SK-N-SH treated with all-trans-retinoic acid at 6 μM for 48 hours (cell line): ENCODE measurements at regions not wholly inside any gene's neighbourhood (a gene's known extent, or its start where the extent isn't known, plus 50 kb on each side); places are given as distances from the start of the nearest gene placed in this dataset.

ENCODE experiments used
- ARNTL ChIP-seq: fragments of 450-650 bp; formaldehyde crosslinking; IDR thresholded peaks from 2 replicates; pipeline ENCODE4 v1.5.0; 2020; ENCODE audit warnings: low read depth, mild to moderate bottlenecking, moderate library complexity, borderline replicate concordance
- RARB ChIP-seq: fragments of 250-450 bp; sonication (Bioruptor Pico); IDR thresholded peaks from 2 replicates; pipeline ENCODE4 v1.8.0; 2021; ENCODE audit warnings: mild to moderate bottlenecking, moderate library complexity
- SNAI2 ChIP-seq: fragments of 250-450 bp; sonication (Bioruptor Pico); IDR thresholded peaks from 2 replicates; pipeline ENCODE4 v1.5.0; 2020; ENCODE audit warnings: mild to moderate bottlenecking, moderate library complexity
- ZFP3 ChIP-seq: fragments of 250-450 bp; sonication (Bioruptor Pico); IDR thresholded peaks from 2 replicates; pipeline ENCODE4 v1.5.0; 2020; ENCODE audit warnings: mild to moderate bottlenecking, moderate library complexity
- ZNF8 ChIP-seq: fragments of 450-650 bp; formaldehyde crosslinking; IDR thresholded peaks from 2 replicates; pipeline ENCODE4 v1.5.0; 2020; ENCODE audit warnings: mild to moderate bottlenecking, moderate library complexity
- TF ChIP-seq, protein P1 (sequence below): fragments of 250-450 bp; sonication (Bioruptor Pico); IDR thresholded peaks from 2 replicates; pipeline ENCODE4 v1.8.0; 2020; ENCODE audit warnings: mild to moderate bottlenecking, moderate library complexity, borderline replicate concordance
- TF ChIP-seq, protein P2 (sequence below): fragments of 250-450 bp; sonication (Bioruptor Pico); IDR thresholded peaks from 2 replicates; pipeline ENCODE4 v1.5.0; 2020; ENCODE audit warnings: mild to moderate bottlenecking, moderate library complexity
- TF ChIP-seq, protein P3 (sequence below): fragments of 250-450 bp; sonication (Bioruptor Pico); IDR thresholded peaks from 2 replicates; pipeline ENCODE4 v1.5.1; 2021; ENCODE audit warnings: mild to moderate bottlenecking, moderate library complexity

DNA sequence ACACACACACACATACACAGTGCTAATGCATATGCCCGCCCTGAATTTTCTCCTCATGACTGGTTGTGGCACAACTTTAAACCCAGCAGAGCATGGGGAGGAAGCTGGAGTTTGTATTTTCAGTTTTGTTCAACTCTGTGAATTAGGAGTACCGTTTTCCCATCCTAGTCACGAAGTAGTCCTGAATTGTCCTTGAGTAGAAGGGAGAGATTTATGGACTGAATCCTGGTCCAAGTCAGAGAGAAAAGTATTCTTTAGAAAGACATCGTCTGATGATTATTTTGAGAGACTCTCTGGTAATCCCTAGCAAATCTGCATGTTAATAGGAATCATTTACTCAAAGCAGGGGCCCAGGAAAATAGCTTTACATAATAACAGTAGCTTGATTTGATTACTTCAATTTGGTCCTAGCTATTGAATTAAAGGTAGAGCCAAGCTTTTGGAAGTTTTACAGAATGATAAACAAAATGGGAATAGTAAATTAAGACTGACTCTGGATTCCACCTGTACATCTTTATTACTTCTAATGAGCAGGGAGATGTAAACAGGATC, 60.5 kb upstream of the OLIG2 start:
- TF ChIP-seq ARNTL (CRISPR knock-in tag) (no peak), ZFP3 (CRISPR knock-in tag) (no peak), RARB (CRISPR knock-in tag) (no peak), ZNF8 (CRISPR knock-in tag) (no peak), SNAI2 (CRISPR knock-in tag) (no peak)
- TF ChIP-seq, protein P1, sequence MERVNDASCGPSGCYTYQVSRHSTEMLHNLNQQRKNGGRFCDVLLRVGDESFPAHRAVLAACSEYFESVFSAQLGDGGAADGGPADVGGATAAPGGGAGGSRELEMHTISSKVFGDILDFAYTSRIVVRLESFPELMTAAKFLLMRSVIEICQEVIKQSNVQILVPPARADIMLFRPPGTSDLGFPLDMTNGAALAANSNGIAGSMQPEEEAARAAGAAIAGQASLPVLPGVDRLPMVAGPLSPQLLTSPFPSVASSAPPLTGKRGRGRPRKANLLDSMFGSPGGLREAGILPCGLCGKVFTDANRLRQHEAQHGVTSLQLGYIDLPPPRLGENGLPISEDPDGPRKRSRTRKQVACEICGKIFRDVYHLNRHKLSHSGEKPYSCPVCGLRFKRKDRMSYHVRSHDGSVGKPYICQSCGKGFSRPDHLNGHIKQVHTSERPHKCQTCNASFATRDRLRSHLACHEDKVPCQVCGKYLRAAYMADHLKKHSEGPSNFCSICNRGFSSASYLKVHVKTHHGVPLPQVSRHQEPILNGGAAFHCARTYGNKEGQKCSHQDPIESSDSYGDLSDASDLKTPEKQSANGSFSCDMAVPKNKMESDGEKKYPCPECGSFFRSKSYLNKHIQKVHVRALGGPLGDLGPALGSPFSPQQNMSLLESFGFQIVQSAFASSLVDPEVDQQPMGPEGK (CRISPR knock-in tag): no peak
- TF ChIP-seq, protein P2, sequence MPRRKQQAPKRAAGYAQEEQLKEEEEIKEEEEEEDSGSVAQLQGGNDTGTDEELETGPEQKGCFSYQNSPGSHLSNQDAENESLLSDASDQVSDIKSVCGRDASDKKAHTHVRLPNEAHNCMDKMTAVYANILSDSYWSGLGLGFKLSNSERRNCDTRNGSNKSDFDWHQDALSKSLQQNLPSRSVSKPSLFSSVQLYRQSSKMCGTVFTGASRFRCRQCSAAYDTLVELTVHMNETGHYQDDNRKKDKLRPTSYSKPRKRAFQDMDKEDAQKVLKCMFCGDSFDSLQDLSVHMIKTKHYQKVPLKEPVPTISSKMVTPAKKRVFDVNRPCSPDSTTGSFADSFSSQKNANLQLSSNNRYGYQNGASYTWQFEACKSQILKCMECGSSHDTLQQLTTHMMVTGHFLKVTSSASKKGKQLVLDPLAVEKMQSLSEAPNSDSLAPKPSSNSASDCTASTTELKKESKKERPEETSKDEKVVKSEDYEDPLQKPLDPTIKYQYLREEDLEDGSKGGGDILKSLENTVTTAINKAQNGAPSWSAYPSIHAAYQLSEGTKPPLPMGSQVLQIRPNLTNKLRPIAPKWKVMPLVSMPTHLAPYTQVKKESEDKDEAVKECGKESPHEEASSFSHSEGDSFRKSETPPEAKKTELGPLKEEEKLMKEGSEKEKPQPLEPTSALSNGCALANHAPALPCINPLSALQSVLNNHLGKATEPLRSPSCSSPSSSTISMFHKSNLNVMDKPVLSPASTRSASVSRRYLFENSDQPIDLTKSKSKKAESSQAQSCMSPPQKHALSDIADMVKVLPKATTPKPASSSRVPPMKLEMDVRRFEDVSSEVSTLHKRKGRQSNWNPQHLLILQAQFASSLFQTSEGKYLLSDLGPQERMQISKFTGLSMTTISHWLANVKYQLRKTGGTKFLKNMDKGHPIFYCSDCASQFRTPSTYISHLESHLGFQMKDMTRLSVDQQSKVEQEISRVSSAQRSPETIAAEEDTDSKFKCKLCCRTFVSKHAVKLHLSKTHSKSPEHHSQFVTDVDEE (CRISPR knock-in tag): no peak
- TF ChIP-seq, protein P3, sequence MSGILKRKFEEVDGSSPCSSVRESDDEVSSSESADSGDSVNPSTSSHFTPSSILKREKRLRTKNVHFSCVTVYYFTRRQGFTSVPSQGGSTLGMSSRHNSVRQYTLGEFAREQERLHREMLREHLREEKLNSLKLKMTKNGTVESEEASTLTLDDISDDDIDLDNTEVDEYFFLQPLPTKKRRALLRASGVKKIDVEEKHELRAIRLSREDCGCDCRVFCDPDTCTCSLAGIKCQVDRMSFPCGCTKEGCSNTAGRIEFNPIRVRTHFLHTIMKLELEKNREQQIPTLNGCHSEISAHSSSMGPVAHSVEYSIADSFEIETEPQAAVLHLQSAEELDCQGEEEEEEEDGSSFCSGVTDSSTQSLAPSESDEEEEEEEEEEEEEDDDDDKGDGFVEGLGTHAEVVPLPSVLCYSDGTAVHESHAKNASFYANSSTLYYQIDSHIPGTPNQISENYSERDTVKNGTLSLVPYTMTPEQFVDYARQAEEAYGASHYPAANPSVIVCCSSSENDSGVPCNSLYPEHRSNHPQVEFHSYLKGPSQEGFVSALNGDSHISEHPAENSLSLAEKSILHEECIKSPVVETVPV (CRISPR knock-in tag): no peak
